DOHH2 (cell line): ENCODE measurements at regions not wholly inside any gene's neighbourhood (a gene's known extent, or its start where the extent isn't known, plus 50 kb on each side); places are given as distances from the start of the nearest gene placed in this dataset.
A peak's percentile ranks its signal among the peaks of the same experiment; 100 is the strongest.
"Not testable (repeated sequence)": the region's sequence is repeated elsewhere in the genome, so short reads cannot be mapped to it uniquely, and the experiment has no call there.

Experiments
- H3F3A ChIP-seq: fragments of 200-600 bp; sonication (generic), shearing (Covaris generic); 2 replicates; pipeline ENCODE4 v1.6.0; 2016; ENCODE audit warnings: antibody characterized with exemption, mild to moderate bottlenecking; ENCODE audit not compliant: control insufficient read depth, insufficient read depth
- H3K27ac ChIP-seq: fragments of 200-600 bp; sonication (generic); 2 replicates; pipeline ENCODE4 v1.5.1; 2014; ENCODE audit warnings: low read depth, mild to moderate bottlenecking, low read length, moderate library complexity
- H3K27me3 ChIP-seq: fragments of 200-600 bp; sonication (generic); 2 replicates; pipeline ENCODE4 v1.6.1; 2014; ENCODE audit warnings: mild to moderate bottlenecking, low read length, mixed read lengths; ENCODE audit not compliant: control insufficient read depth
- H3K36me3 ChIP-seq: fragments of 200-600 bp; sonication (generic); 2 replicates; pipeline ENCODE4 v1.6.1; 2014; ENCODE audit warnings: mild to moderate bottlenecking, low read length, moderate library complexity, mixed read lengths; ENCODE audit not compliant: control insufficient read depth
- H3K4me1 ChIP-seq: fragments of 200-600 bp; sonication (generic); 2 replicates; pipeline ENCODE4 v1.6.1; 2014; ENCODE audit warnings: mild to moderate bottlenecking, low read length, mixed read lengths; ENCODE audit not compliant: control insufficient read depth
- H3K4me2 ChIP-seq: fragments of 200-600 bp; sonication (generic); 2 replicates; pipeline ENCODE4 v1.6.0; 2014; ENCODE audit warnings: mild to moderate bottlenecking, low read length, moderate library complexity
- H3K4me3 ChIP-seq: fragments of 200-600 bp; sonication (generic); 2 replicates; pipeline ENCODE4 v1.5.1; 2014; ENCODE audit warnings: mild to moderate bottlenecking, low read length, mixed read lengths
- H3K79me2 ChIP-seq: fragments of 200-600 bp; sonication (generic); 2 replicates; pipeline ENCODE4 v1.6.1; 2014; ENCODE audit warnings: mild to moderate bottlenecking, low read length, mixed read lengths; ENCODE audit not compliant: control insufficient read depth
- H3K9me2 ChIP-seq: fragments of 200-600 bp; sonication (generic); replicated peaks from 2 replicates; pipeline ENCODE4 v1.6.1; 2014; ENCODE audit warnings: mild to moderate bottlenecking, low read length, mixed read lengths; ENCODE audit not compliant: control insufficient read depth
- H3K9me3 ChIP-seq: fragments of 200-600 bp; sonication (generic); 2 replicates; pipeline ENCODE4 v1.6.1; 2014; ENCODE audit warnings: antibody characterized with exemption, low read length, mixed read lengths; ENCODE audit not compliant: control insufficient read depth, insufficient read depth
- H4K20me1 ChIP-seq: fragments of 200-600 bp; sonication (generic); 2 replicates; pipeline ENCODE4 v1.6.0; 2014; ENCODE audit warnings: low read depth, mild to moderate bottlenecking, antibody characterized with exemption, low read length, moderate library complexity; ENCODE audit not compliant: control insufficient read depth, insufficient read depth
- CTCF ChIP-seq: fragments of 200-600 bp; sonication (generic); IDR thresholded peaks from one replicate; pipeline ENCODE4 v1.5.1; 2014; ENCODE audit warnings: antibody characterized with exemption, mild to moderate bottlenecking, low read depth, low read length; ENCODE audit not compliant: poor library complexity, severe bottlenecking
- EZH2phosphoT487 ChIP-seq: fragments of 200-600 bp; sonication (generic); IDR thresholded peaks from 2 replicates; pipeline ENCODE4 v1.6.1; 2017; ENCODE audit warnings: borderline replicate concordance, mild to moderate bottlenecking, antibody characterized with exemption, low read length, moderate library complexity, mixed read lengths

DNA sequence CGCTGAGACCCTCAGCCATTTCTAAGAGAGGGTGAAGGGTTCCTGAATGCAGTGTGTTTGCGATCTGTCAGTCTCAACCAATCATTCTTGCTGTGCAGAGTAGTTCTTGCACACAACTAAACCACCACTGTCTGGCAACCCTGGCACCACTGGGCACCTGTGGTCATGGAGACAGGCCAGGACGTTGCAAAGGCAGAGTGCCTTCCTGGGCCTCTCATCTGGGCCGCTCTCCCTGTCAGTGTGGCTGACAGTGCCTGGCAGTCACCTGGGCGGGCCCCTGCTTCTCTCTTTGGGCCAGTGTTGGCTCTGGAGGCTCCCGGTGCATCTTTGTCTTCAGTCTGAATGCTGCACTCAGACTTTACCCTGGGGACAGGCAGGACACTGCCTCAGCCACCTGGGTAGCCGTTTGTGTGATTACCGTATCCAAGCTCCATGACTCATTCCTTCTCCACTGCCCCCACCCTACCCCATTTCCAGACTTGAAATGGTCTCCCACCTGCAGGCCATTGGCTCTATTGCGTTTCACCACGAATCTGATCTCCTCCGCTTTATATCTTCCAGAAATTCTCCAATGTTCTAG, 104.6 kb upstream of the KLF13 start:
- H3K27me3 ChIP-seq: no peaks in the 10 kb centered on the region

DNA sequence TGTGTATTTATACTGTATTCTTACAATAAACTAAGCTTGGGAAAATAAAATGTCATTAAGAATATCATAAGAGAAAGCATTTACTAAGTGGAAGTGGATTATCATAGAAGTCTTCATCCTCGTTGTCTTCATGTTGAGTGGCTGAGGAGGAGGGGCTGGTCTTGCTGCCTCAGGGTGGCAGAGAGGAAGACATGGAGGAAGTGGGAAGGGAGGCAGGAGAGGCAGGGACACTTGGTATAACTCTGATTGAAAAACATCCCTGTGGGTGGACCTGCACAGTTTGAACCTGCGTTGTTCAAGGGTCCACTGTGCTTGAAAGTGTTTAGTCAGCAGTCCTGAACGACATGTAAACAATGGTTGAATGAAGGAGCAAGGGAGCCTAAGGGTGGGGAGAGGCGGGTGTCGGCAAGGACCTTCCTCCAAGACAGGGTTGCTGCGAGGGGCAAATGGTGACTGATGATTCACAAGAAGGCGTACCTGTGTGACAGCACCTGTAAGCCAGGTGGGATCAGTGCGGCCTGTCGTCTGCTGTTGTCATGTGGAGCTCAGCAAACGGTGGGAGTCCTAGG, 103.8 kb upstream of the KLF13 start:
- Histone ChIP-seq H3F3A (peaks cover 61% of the 10 kb centered on the region), H3K9me2 (no peaks in the 10 kb centered on the region), H3K4me3 (no peak overlapping the region), H3K9me3 (peaks cover 13% of the 10 kb centered on the region; the same call in 1 of the 2 replicates), H3K36me3 (peaks cover 66% of the 10 kb centered on the region), H4K20me1 (no peaks in the 10 kb centered on the region), H3K4me2 (no peak overlapping the region), H3K27me3 (no peaks in the 10 kb centered on the region), H3K4me1 (peaks cover 54% of the 10 kb centered on the region), H3K79me2 (peaks cover 40% of the 10 kb centered on the region), H3K27ac (no peak overlapping the region)
- TF ChIP-seq EZH2phosphoT487 (no peak), CTCF (no peak)

More for the DNA sequence above, 104.6 kb upstream of the KLF13 start:
- Histone ChIP-seq H4K20me1 (no peaks in the 10 kb centered on the region), H3K4me3 (no peak overlapping the region), H3F3A (peaks cover 58% of the 10 kb centered on the region), H3K9me3 (peaks cover 8% of the 10 kb centered on the region; the same call in 1 of the 2 replicates), H3K4me2 (no peak overlapping the region), H3K27ac (no peak overlapping the region), H3K4me1 (peaks cover 48% of the 10 kb centered on the region), H3K36me3 (peaks cover 58% of the 10 kb centered on the region), H3K79me2 (peaks cover 32% of the 10 kb centered on the region), H3K9me2 (no peaks in the 10 kb centered on the region)
- TF ChIP-seq EZH2phosphoT487 (no peak), CTCF (no peak)

GRCh38 chr15:31223478-31224350, 102.9 kb upstream of the KLF13 start:
- Histone ChIP-seq H3K36me3 (peaks cover 75% of the 10 kb centered on the region), H3K4me1 (peaks cover 57% of the 10 kb centered on the region), H3K79me2 (peaks cover 49% of the 10 kb centered on the region), H3F3A (peaks cover 62% of the 10 kb centered on the region), H3K27me3 (no peaks in the 10 kb centered on the region), H3K4me3 (no peak overlapping the region), H4K20me1 (no peaks in the 10 kb centered on the region), H3K9me2 (no peaks in the 10 kb centered on the region), H3K4me2 (peak overlapping the region; percentile 25; the same call in 1 of the 2 replicates), H3K9me3 (peaks cover 13% of the 10 kb centered on the region; the same call in 1 of the 2 replicates), H3K27ac (no peak overlapping the region)
- TF ChIP-seq CTCF (no peak), EZH2phosphoT487 (no peak)

DNA sequence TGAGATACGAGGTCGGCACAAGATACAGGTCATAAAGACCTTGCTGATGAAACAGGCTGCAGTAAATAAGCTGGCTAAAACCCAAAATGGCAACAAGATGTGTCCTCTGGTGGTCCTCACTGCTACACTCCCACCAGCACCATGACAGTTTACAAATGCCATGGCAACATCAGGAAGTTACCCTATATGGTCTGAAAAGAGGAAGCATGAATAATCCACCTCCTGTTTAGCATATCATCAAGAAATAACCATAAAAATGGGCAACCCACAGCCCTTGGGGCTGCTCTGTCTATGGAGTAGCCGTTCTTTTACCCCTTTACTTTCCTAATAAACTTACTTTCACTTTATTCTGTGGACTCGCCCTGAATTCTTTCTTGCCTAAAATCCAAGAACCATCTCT, 102.0 kb upstream of the KLF13 start:
- Histone ChIP-seq H3K36me3 (peaks cover 80% of the 10 kb centered on the region), H3K4me3 (peak overlapping the region; percentile 96)
- not testable (repeated sequence) for H3K9me2 ChIP-seq

More for the DNA sequence above, 102.0 kb upstream of the KLF13 start:
- Histone ChIP-seq H3K4me1 (peaks cover 65% of the 10 kb centered on the region), H3K4me2 (peak overlapping the region; percentile 99), H3K79me2 (peaks cover 58% of the 10 kb centered on the region), H3F3A (peaks cover 62% of the 10 kb centered on the region), H3K27ac (peak overlapping the region; percentile 28), H3K9me3 (peaks cover 13% of the 10 kb centered on the region; the same call in 1 of the 2 replicates)
- not testable (repeated sequence) for H3K27me3 ChIP-seq, H4K20me1 ChIP-seq
